Mucosa of descending colon (tissue), 3 donors: ENCODE measurements at regions not wholly inside any gene's neighbourhood (a gene's known extent, or its start where the extent isn't known, plus 50 kb on each side); places are given as distances from the start of the nearest gene placed in this dataset.

Experiments used
- ATAC-seq: fragments of 200-7000 bp; cut with Tn5 transposase; one replicate; pipeline ENCODE4 v1.9.1; 2020; ENCODE audit warnings: mild to moderate bottlenecking, moderate library complexity
- DNase-seq, 3 donors: peaks; one replicate each; pipeline ENCODE4 v3.0.0-alpha.2; 2020
- H3K36me3 ChIP-seq: fragments of 200-600 bp; one replicate; pipeline ENCODE4 v1.8.0; 2021; ENCODE audit warnings: low read depth, mild to moderate bottlenecking
- H3K4me1 ChIP-seq: fragments of 200-600 bp; one replicate; pipeline ENCODE4 v1.8.0; 2021; ENCODE audit warnings: low read depth, mild to moderate bottlenecking
- H3K4me3 ChIP-seq: fragments of 200-600 bp; one replicate; pipeline ENCODE4 v1.8.0; 2021; ENCODE audit warnings: mild to moderate bottlenecking
- H3K9me3 ChIP-seq: fragments of 200-600 bp; one replicate; pipeline ENCODE4 v1.8.0; 2021; ENCODE audit warnings: mild to moderate bottlenecking
- intact Hi-C, 2 donors: fragments of 100-400 bp; cut with DNase I in 1 of 2; cut with micrococcal nuclease in 1 of 2; formaldehyde crosslinking; loops; one replicate each; pipeline versions ENCODE4 v1.11.0 to v1.11.1; 2022; cut with DNase I, micrococcal nuclease
- TF ChIP-seq, protein P1 (sequence below): fragments of 200-600 bp; IDR thresholded peaks from one replicate; pipeline ENCODE4 v1.8.0; 2022; ENCODE audit warnings: antibody characterized with exemption, mild to moderate bottlenecking
- donor health status: DM: no; HTN: no; CAD: no; lungs with moderate emphysema.
- donor health status: DM: no; HTN: no; CAD: no.
- donor health status: DM: no; HTN: yes; CAD: no.

- Histone ChIP-seq H3K4me3 (no peak overlapping the region), H3K36me3 (no peaks in the 10 kb centered on the region), H3K9me3 (no peaks in the 10 kb centered on the region), H3K4me1 (no peaks in the 10 kb centered on the region)
- ATAC-seq (peak; percentile 24), DNase-seq (no peak)
- TF ChIP-seq, protein P1, sequence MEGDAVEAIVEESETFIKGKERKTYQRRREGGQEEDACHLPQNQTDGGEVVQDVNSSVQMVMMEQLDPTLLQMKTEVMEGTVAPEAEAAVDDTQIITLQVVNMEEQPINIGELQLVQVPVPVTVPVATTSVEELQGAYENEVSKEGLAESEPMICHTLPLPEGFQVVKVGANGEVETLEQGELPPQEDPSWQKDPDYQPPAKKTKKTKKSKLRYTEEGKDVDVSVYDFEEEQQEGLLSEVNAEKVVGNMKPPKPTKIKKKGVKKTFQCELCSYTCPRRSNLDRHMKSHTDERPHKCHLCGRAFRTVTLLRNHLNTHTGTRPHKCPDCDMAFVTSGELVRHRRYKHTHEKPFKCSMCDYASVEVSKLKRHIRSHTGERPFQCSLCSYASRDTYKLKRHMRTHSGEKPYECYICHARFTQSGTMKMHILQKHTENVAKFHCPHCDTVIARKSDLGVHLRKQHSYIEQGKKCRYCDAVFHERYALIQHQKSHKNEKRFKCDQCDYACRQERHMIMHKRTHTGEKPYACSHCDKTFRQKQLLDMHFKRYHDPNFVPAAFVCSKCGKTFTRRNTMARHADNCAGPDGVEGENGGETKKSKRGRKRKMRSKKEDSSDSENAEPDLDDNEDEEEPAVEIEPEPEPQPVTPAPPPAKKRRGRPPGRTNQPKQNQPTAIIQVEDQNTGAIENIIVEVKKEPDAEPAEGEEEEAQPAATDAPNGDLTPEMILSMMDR: no peak
- intact Hi-C loops: no loop called here
These were observed 184.8 kb downstream of the NR4A2 start for GRCh38 chr2:156147594-156148330.

DNA sequence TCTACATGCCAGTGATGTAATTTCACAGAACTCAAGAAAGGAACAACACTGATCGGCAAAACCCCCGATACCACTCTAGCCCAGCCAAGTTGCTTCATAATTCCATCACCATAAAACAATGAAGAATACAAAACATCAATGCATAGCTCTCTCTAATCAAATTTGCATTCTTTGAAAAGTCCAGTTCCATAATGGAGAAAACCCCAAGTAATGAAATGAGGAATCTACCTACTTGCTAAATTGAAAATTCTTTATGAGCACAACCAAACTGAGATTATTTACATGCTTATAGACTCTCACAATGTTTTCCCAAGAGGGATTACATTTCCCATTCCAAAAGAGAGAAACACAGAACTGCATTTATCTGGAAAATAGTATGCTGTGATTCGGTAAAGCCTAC, 186.5 kb downstream of the NR4A2 start:
- TF ChIP-seq, protein P1: no peak
- Histone ChIP-seq H3K36me3 (no peaks in the 10 kb centered on the region), H3K4me1 (no peaks in the 10 kb centered on the region), H3K9me3 (no peaks in the 10 kb centered on the region), H3K4me3 (no peak overlapping the region)
- DNase-seq (no peak), ATAC-seq (no peak)
- intact Hi-C loops: no loop called here

GRCh38 chr2:156145469-156145868, 187.1 kb downstream of the NR4A2 start:
- intact Hi-C loops: no loop called here
- ATAC-seq: no peak
- TF ChIP-seq, protein P1: no peak
- H3K4me3 ChIP-seq: no peak overlapping the region
- no peaks in the 10 kb centered on the region for H3K9me3 ChIP-seq
- H3K36me3 ChIP-seq: no peaks in the 10 kb centered on the region
- no peaks in the 10 kb centered on the region for H3K4me1 ChIP-seq
- DNase-seq: no peak

GRCh38 chr2:156136566-156136965, 196.0 kb downstream of the NR4A2 start:
- TF ChIP-seq, protein P1: no peak
- Histone ChIP-seq H3K4me1 (no peaks in the 10 kb centered on the region), H3K9me3 (no peaks in the 10 kb centered on the region), H3K36me3 (no peaks in the 10 kb centered on the region), H3K4me3 (no peak overlapping the region)
- intact Hi-C loops: no loop called here
- ATAC-seq (no peak), DNase-seq (no peak)

DNA sequence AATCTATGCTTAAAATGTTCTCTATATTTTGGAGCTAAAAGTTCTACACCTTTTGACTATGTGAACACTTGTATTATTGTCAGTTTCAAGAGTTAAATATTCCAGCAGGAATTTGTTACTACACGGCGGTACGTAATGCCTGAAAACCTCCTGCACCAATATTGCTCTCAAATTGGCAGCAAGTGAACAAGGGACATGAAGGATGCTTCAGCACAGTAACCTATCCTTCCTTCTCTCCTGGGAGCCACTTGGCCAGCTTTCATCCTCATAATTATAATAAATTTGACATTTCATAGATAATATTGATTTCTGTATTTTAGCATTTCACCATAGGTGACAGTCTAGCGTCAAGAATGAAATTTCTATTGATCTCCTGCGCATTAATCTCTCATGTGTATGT, 197.6 kb downstream of the NR4A2 start:
- Histone ChIP-seq H3K36me3 (no peaks in the 10 kb centered on the region), H3K9me3 (no peaks in the 10 kb centered on the region), H3K4me1 (no peaks in the 10 kb centered on the region), H3K4me3 (no peak overlapping the region)
- no peak for DNase-seq
- intact Hi-C loops: no loop called here
- TF ChIP-seq, protein P1: no peak
- no peak for ATAC-seq

DNA sequence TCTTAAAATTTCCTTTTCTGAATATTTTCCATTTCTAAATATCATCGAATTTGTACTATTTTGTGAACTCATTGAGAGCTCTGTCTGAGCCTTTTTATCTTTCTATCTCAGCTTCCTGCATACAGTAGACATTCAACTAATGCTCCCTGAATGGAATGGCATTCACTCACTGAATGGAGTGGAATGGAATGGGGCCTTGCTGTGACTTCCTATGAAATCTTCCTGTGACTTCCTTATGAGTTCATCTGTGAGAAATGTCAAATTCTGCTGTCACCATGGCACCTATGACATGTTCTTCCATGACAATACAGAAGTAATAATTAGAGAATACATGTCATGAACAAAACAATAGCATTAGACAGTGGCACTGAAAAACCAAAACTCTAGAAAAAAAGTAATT, 199.6 kb downstream of the NR4A2 start:
- no peak for DNase-seq
- intact Hi-C loops: no loop called here
- no peak for ATAC-seq
- no peaks in the 10 kb centered on the region for H3K9me3 ChIP-seq
- no peak overlapping the region for H3K4me3 ChIP-seq
- no peaks in the 10 kb centered on the region for H3K36me3 ChIP-seq
- H3K4me1 ChIP-seq: no peaks in the 10 kb centered on the region
- TF ChIP-seq, protein P1: no peak
